ENCODE measurements at regions not wholly inside any gene's neighbourhood (a gene's known extent, or its start where the extent isn't known, plus 50 kb on each side); places are given as distances from the start of the nearest gene placed in this dataset.

GRCh38 chr5:3026099-3026498, 274.6 kb upstream of the IRX2 start:
- Histone ChIP-seq H3K23me2 (ENCODE audit: low read depth, low read length) (no peaks in the 10 kb centered on the region), H3K14ac (ENCODE audit: insufficient read length) (no peak overlapping the region), H3K36me3 (ENCODE audit: control insufficient read depth in 2 of 4, insufficient read depth in 4 of 4, low read length in 3 of 4) (no peaks in the 10 kb centered on the region), H2BK12ac (ENCODE audit: low read depth, low read length) (no peak overlapping the region), H3K9ac (replicated peaks in 1 of 4; ENCODE audit: extremely low read depth in 1 of 4, low read depth in 3 of 4, low read length in 3 of 4) (no peak overlapping the region), H3K4ac (replicated peaks; ENCODE audit: insufficient read length, low read depth, low read length) (no peak overlapping the region), H3K4me3 (ENCODE audit: extremely low read depth in 1 of 4, insufficient read depth in 2 of 4, low read depth in 3 of 4, low read length in 4 of 4) (no peak overlapping the region), H4K5ac (ENCODE audit: insufficient read length, low read depth, low read length) (no peak overlapping the region), H2BK15ac (ENCODE audit: low read length) (no peak overlapping the region), H3K27ac (ENCODE audit: low read depth, low read length) (no peak overlapping the region), H3K18ac (ENCODE audit: extremely low read depth, low read length) (no peak overlapping the region; the same call in 1 of the 2 replicates), H3K23ac (ENCODE audit: insufficient read length) (no peak overlapping the region), H3K4me1 (replicated peaks in 1 of 4; ENCODE audit: control insufficient read depth in 3 of 4, insufficient read depth in 4 of 4, low read length in 3 of 4) (peaks cover 0 to 2% (median 0%) of the 10 kb centered on the region in 4 experiments; a peak in 2 of 7 replicates), H2AFZ (ENCODE audit: low read length) (no peak overlapping the region), H3K4me2 (ENCODE audit: insufficient read depth in 1 of 2, low read depth in 2 of 2, low read length in 2 of 2) (no peak overlapping the region), H4K20me1 (replicated peaks in 1 of 2; ENCODE audit: control insufficient read depth in 1 of 2, insufficient read depth in 2 of 2, low read length in 2 of 2) (peaks cover 0 to under 1% of the 10 kb centered on the region in 2 experiments), H2BK120ac (replicated peaks; ENCODE audit: low read depth, low read length) (no peak overlapping the region), H3K79me1 (ENCODE audit: low read depth, low read length) (no peaks in the 10 kb centered on the region), H2BK20ac (ENCODE audit: low read length) (no peak overlapping the region), H4K8ac (ENCODE audit: extremely low read depth, insufficient read depth, low read length) (no peak overlapping the region), H2BK5ac (ENCODE audit: low read depth, low read length) (no peak overlapping the region), H3K9me3 (ENCODE audit: insufficient read depth in 2 of 2, low read depth in 1 of 2, low read length in 1 of 2) (no peaks in the 10 kb centered on the region; a peak in 1 of 4 replicates), H3K27me3 (replicated peaks in 1 of 4; ENCODE audit: control insufficient read depth in 3 of 4, extremely low read depth in 1 of 4, insufficient read depth in 3 of 4, low read length in 3 of 4) (peaks cover 0 to under 1% (median 0%) of the 10 kb centered on the region in 4 experiments; a peak in 1 of 7 replicates), H2AK5ac (ENCODE audit: low read depth, low read length) (no peak overlapping the region), H3K79me2 (ENCODE audit: control insufficient read depth in 1 of 2, insufficient read depth in 2 of 2, low read length in 2 of 2) (no peaks in the 10 kb centered on the region), H3K56ac (replicated peaks; ENCODE audit: insufficient read length, low read depth, low read length) (no peak overlapping the region), H4K91ac (replicated peaks; ENCODE audit: insufficient read length, low read length) (no peak overlapping the region)
- ChIA-PET POLR2A (ENCODE audit: partially characterized antibody) (no interaction called here), CTCF (ENCODE audit: partially characterized antibody) (no interaction called here)
- FAIRE-seq (no peak), DNase-seq (ENCODE audit: low read depth in 1 of 2, low spot score in 2 of 2) (no peak)
- no peak for TF ChIP-seq TBP (IDR thresholded peaks at IDR 0.05; ENCODE audit: low read depth, low read length)
- TF ChIP-seq, protein P1, sequence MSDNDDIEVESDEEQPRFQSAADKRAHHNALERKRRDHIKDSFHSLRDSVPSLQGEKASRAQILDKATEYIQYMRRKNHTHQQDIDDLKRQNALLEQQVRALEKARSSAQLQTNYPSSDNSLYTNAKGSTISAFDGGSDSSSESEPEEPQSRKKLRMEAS (IDR thresholded peaks at IDR 0.05), result no peak
- WGBS, 2 experiments (ENCODE audit: extremely low coverage in 1 of 2, insufficient coverage in 1 of 2, insufficient read length in 1 of 2, insufficient replicate concordance in 2 of 2, low coverage in 1 of 2, low lambda C conversion rate in 2 of 2, missing lambda C conversion rate in 1 of 2), result 92% methylated on average over 9 of the region's 9 CpGs; no CpG with 5 or more reads in 1 of the 2 experiments
